GM12878 (cell line): ENCODE measurements at regions not wholly inside any gene's neighbourhood (a gene's known extent, or its start where the extent isn't known, plus 50 kb on each side); places are given as distances from the start of the nearest gene placed in this dataset.

Experiments
- ATAC-seq: fragments of 200-7000 bp; cut with Tn5 transposase; 3 replicates; pipeline ENCODE4 v1.9.1; 2020; ENCODE audit warnings: mild to moderate bottlenecking, moderate library complexity
- BruUV-seq: library from RNA; stranded (reverse); fragments of 400-500 nt; replicated peaks from 2 replicates; lab custom pipeline; 2021; lab: Mats Ljungman, UMichigan
- CTCF ChIA-PET: fragments of 300-600 bp; sonication (Branson Sonifier 250); formaldehyde crosslinking; extraction: SDS; loops from one replicate; lab custom pipeline; 2021; ENCODE audit warnings: inconsistent platforms; lab: Yijun Ruan, JAX
- POLR2A ChIA-PET: fragments of 350-600 bp; formaldehyde crosslinking; extraction: SDS; loops from one replicate; lab custom pipeline; 2021; ENCODE audit warnings: inconsistent platforms; lab: Charles Lee
- RAD21 ChIA-PET: fragments of 300-600 bp; sonication (Branson Sonifier 250); formaldehyde crosslinking; loops from one replicate; lab custom pipeline; 2023; ENCODE audit warnings: antibody characterized with exemption; ENCODE audit not compliant: unreplicated experiment; lab: Charles Lee
- SMC1A ChIA-PET: fragments of 300-600 bp; sonication (Branson Sonifier 250); formaldehyde crosslinking; loops from one replicate; lab custom pipeline; 2023; ENCODE audit not compliant: unreplicated experiment, uncharacterized antibody; lab: Charles Lee
- DNase-seq: peaks from one replicate; pipeline ENCODE4 v3.0.0-alpha.2; 2011; ENCODE audit warnings: low read depth, low spot score
- FAIRE-seq: peaks from 3 replicates; lab custom pipeline; 2011; peaks lifted over from hg19 to GRCh38; lab: Jason Lieb, UNC
- H2AFZ ChIP-seq: 2 replicates; pipeline ENCODE4 v1.6.0; 2011; ENCODE audit warnings: low read depth, low read length, control low read depth; ENCODE audit not compliant: control insufficient read depth
- H3K27ac ChIP-seq: 2 replicates; pipeline ENCODE4 v1.5.1; 2011; ENCODE audit warnings: control low read depth; ENCODE audit not compliant: control insufficient read depth, insufficient read depth
- H3K27me3 ChIP-seq, 2 experiments: replicated peaks in 1 of 2; 2 replicates each; pipeline versions ENCODE4 v1.6.0 to v1.6.1; 2011; ENCODE audit warnings: low read length in 1 of 2; ENCODE audit not compliant: control insufficient read depth in 2 of 2, insufficient read depth in 2 of 2
- H3K36me3 ChIP-seq, 2 experiments: 2 replicates each; pipeline ENCODE4 v1.5.1; 2011; ENCODE audit warnings: low read length in 1 of 2; ENCODE audit not compliant: control insufficient read depth in 2 of 2, insufficient read depth in 2 of 2
- H3K4me1 ChIP-seq: 2 replicates; pipeline ENCODE4 v1.6.1; 2011; ENCODE audit warnings: mild to moderate bottlenecking, low read length, moderate library complexity, mixed read lengths; ENCODE audit not compliant: control insufficient read depth, insufficient read depth
- H3K4me2 ChIP-seq: 2 replicates; pipeline ENCODE4 v1.6.0; 2011; ENCODE audit warnings: control low read depth; ENCODE audit not compliant: control insufficient read depth, insufficient read depth
- H3K4me3 ChIP-seq: fragments of 200-600 bp; sonication (generic); 2 replicates; pipeline ENCODE4 v1.5.1; 2016
- H3K79me2 ChIP-seq: 2 replicates; pipeline ENCODE4 v1.6.0; 2011; ENCODE audit warnings: low read length; ENCODE audit not compliant: control insufficient read depth, insufficient read depth
- H3K9ac ChIP-seq: 2 replicates; pipeline ENCODE4 v1.8.0; 2011; ENCODE audit warnings: low read length, control low read depth, mixed read lengths; ENCODE audit not compliant: control insufficient read depth, insufficient read depth
- H3K9me3 ChIP-seq: replicated peaks from 3 replicates; pipeline ENCODE4 v1.5.1; 2011; ENCODE audit warnings: mild to moderate bottlenecking, low read length; ENCODE audit not compliant: control insufficient read depth, insufficient read depth
- H4K20me1 ChIP-seq: 2 replicates; pipeline ENCODE4 v1.6.0; 2011; ENCODE audit not compliant: control insufficient read depth, insufficient read depth
- ASH2L ChIP-seq: fragments of 300-600, 200-600 bp; sonication (generic); IDR thresholded peaks from 2 replicates; pipeline ENCODE4 v1.6.1; 2017; ENCODE audit warnings: low read depth, mild to moderate bottlenecking, borderline replicate concordance
- EGR1 ChIP-seq, 2 experiments: IDR thresholded peaks; 1 replicate in 1 of 2; 2 replicates in 1 of 2; pipeline ENCODE4 v1.6.1; 2011 to 2012; ENCODE audit warnings: low read depth in 2 of 2, low read length in 2 of 2, borderline replicate concordance in 1 of 2, mild to moderate bottlenecking in 1 of 2, moderate library complexity in 1 of 2
- FOS ChIP-seq: IDR thresholded peaks from 3 replicates; pipeline ENCODE4 v1.6.1; 2011; ENCODE audit warnings: borderline replicate concordance; ENCODE audit not compliant: insufficient read length; ENCODE audit errors: extremely low read depth
- JUND ChIP-seq: IDR thresholded peaks from 2 replicates; pipeline ENCODE4 v1.6.1; 2012; ENCODE audit warnings: low read depth, mild to moderate bottlenecking, low read length, improper control_type of control experiment, moderate library complexity
- RAD21 ChIP-seq: IDR thresholded peaks from 2 replicates; pipeline ENCODE4 v1.6.1; 2011; ENCODE audit warnings: mild to moderate bottlenecking, low read depth, low read length, moderate library complexity; ENCODE audit not compliant: insufficient read depth
- SMARCA5 ChIP-seq: fragments of 450-650 bp; IDR thresholded peaks from 2 replicates; pipeline ENCODE4 v1.6.1; 2017; ENCODE audit warnings: mild to moderate bottlenecking
- SMC3 ChIP-seq: IDR thresholded peaks from 2 replicates; pipeline ENCODE4 v1.6.1; 2011; ENCODE audit warnings: low read length, improper control_type of control experiment, borderline replicate concordance
- SREBF2 ChIP-seq: IDR thresholded peaks from 2 replicates; pipeline ENCODE4 v1.6.1; 2012; ENCODE audit warnings: mild to moderate bottlenecking, low read length
- SRF ChIP-seq, 2 experiments: IDR thresholded peaks; 2 replicates each; pipeline ENCODE4 v1.6.1; 2011; ENCODE audit warnings: low read depth in 2 of 2, low read length in 2 of 2, mild to moderate bottlenecking in 1 of 2, moderate library complexity in 1 of 2
- SUPT20H ChIP-seq: IDR thresholded peaks from 2 replicates; pipeline ENCODE4 v1.6.1; 2011; ENCODE audit warnings: low read depth, mild to moderate bottlenecking, low read length, moderate library complexity, borderline replicate concordance; ENCODE audit not compliant: control insufficient read depth
- TCF3 ChIP-seq: IDR thresholded peaks from 2 replicates; pipeline ENCODE4 v1.6.1; 2012; ENCODE audit warnings: low read depth, mild to moderate bottlenecking, low read length, borderline replicate concordance; ENCODE audit not compliant: insufficient read depth
- WGBS: methylation state at CpG from one replicate; pipeline ENCODE4 v1.1.6; 2016; ENCODE audit warnings: low lambda C conversion rate; ENCODE audit not compliant: insufficient replicate concordance, insufficient coverage; ENCODE audit errors: missing lambda C conversion rate; 5-methylcytosine and 5-hydroxymethylcytosine counted together
- in situ Hi-C: fragments of 300-500 bp; cut with MboI; formaldehyde crosslinking; loops from 9 replicates; pipeline ENCODE4 v1.14.3; 2018; ENCODE audit warnings: mixed read lengths
- intact Hi-C: fragments of 100-400 bp; cut with micrococcal nuclease; formaldehyde crosslinking; loops from one replicate; pipeline ENCODE4 v1.14.2; 2022; ENCODE audit not compliant: unreplicated experiment
- TF ChIP-seq, protein P1 (sequence below): fragments of 450-650 bp; IDR thresholded peaks from 2 replicates; pipeline ENCODE4 v1.6.1; 2017; ENCODE audit warnings: mild to moderate bottlenecking
- TF ChIP-seq, protein P2 (sequence below): fragments of 450-650 bp; formaldehyde crosslinking; IDR thresholded peaks from 2 replicates; pipeline ENCODE4 v1.5.0; 2022; ENCODE audit warnings: mild to moderate bottlenecking, missing genetic modification characterization
- TF ChIP-seq, protein P3 (sequence below): IDR thresholded peaks from 2 replicates; pipeline ENCODE4 v1.6.1; 2012; ENCODE audit warnings: low read depth, low read length, improper control_type of control experiment
- TF ChIP-seq, protein P4 (sequence below): IDR thresholded peaks from 2 replicates; pipeline ENCODE4 v1.6.1; 2011; ENCODE audit warnings: borderline replicate concordance, low read depth, mild to moderate bottlenecking, moderate library complexity, mixed read lengths, low read length; ENCODE audit not compliant: insufficient read depth; ENCODE audit errors: extremely low read length

DNA sequence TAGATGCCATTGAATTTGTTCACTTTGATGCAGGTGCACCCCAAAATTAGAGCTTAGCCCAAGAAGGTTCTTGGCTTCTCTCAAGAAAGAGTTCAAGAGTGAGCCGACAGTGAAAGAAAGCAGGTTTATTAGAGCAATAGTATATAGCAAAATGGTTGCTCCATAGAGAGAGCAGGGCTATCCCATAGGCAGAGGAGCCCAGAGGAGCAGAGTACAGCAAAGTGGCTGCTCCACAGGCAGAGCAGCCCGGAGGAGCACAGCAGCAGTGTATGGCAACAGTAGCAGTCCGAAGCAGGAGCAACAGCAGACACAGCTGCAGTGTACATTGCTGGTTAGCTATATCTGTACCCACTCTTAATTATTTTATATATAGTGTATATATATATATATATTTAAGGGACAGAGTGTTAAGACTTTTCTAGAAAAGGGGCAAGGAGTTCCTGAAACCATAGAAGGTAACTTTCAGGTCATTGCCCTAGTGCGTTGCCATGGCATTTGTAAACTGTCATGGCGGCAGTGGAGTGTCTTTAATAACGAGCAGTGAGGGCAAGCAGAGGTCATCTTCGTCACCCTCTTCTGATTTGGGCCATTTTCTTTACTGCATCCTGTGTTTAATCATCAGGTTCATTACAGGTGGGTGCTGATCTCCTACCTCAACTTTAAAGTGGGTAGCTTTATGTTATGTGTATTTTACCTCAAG is 222.7 kb downstream of the CYB561 start:
- no peaks in the 10 kb centered on the region; a peak in 1 of 4 replicates for H3K27me3 ChIP-seq
- intact Hi-C loops (no loop called here), in situ Hi-C loops (no loop called here)
- no peaks in the 10 kb centered on the region for H4K20me1 ChIP-seq
- ChIA-PET SMC1A (interaction anchor here (1.1 kb wide), 1 partner anchor 11 kb away, joined by 3 read pairs; no protein-coding TSS in a partner anchor), RAD21 (no interaction called here), POLR2A (no interaction called here), CTCF (no interaction called here)
- H3K79me2 ChIP-seq = no peaks in the 10 kb centered on the region
- no peaks in the 10 kb centered on the region for H3K36me3 ChIP-seq
- TF ChIP-seq RAD21 (no peak), SMARCA5 (no peak), SMC3 (no peak), TCF3 (no peak), SUPT20H (no peak), EGR1 (IDR thresholded peaks at IDR 0.05; ENCODE audit: borderline replicate concordance in 1 of 2, low read depth in 2 of 2, low read length in 2 of 2) (no peak), SRF (IDR thresholded peaks at IDR 0.05; ENCODE audit: low read depth in 2 of 2, low read length in 2 of 2) (no peak), SREBF2 (no peak), FOS (no peak), JUND (no peak), ASH2L (no peak)
- TF ChIP-seq, protein P1, sequence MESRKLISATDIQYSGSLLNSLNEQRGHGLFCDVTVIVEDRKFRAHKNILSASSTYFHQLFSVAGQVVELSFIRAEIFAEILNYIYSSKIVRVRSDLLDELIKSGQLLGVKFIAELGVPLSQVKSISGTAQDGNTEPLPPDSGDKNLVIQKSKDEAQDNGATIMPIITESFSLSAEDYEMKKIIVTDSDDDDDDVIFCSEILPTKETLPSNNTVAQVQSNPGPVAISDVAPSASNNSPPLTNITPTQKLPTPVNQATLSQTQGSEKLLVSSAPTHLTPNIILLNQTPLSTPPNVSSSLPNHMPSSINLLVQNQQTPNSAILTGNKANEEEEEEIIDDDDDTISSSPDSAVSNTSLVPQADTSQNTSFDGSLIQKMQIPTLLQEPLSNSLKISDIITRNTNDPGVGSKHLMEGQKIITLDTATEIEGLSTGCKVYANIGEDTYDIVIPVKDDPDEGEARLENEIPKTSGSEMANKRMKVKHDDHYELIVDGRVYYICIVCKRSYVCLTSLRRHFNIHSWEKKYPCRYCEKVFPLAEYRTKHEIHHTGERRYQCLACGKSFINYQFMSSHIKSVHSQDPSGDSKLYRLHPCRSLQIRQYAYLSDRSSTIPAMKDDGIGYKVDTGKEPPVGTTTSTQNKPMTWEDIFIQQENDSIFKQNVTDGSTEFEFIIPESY = no peak
- TF ChIP-seq, protein P2, sequence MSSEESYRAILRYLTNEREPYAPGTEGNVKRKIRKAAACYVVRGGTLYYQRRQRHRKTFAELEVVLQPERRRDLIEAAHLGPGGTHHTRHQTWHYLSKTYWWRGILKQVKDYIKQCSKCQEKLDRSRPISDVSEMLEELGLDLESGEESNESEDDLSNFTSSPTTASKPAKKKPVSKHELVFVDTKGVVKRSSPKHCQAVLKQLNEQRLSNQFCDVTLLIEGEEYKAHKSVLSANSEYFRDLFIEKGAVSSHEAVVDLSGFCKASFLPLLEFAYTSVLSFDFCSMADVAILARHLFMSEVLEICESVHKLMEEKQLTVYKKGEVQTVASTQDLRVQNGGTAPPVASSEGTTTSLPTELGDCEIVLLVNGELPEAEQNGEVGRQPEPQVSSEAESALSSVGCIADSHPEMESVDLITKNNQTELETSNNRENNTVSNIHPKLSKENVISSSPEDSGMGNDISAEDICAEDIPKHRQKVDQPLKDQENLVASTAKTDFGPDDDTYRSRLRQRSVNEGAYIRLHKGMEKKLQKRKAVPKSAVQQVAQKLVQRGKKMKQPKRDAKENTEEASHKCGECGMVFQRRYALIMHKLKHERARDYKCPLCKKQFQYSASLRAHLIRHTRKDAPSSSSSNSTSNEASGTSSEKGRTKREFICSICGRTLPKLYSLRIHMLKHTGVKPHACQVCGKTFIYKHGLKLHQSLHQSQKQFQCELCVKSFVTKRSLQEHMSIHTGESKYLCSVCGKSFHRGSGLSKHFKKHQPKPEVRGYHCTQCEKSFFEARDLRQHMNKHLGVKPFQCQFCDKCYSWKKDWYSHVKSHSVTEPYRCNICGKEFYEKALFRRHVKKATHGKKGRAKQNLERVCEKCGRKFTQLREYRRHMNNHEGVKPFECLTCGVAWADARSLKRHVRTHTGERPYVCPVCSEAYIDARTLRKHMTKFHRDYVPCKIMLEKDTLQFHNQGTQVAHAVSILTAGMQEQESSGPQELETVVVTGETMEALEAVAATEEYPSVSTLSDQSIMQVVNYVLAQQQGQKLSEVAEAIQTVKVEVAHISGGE (CRISPR knock-in tag) = no peak
- TF ChIP-seq, protein P3, sequence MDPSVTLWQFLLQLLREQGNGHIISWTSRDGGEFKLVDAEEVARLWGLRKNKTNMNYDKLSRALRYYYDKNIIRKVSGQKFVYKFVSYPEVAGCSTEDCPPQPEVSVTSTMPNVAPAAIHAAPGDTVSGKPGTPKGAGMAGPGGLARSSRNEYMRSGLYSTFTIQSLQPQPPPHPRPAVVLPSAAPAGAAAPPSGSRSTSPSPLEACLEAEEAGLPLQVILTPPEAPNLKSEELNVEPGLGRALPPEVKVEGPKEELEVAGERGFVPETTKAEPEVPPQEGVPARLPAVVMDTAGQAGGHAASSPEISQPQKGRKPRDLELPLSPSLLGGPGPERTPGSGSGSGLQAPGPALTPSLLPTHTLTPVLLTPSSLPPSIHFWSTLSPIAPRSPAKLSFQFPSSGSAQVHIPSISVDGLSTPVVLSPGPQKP = no peak
- TF ChIP-seq, protein P4, sequence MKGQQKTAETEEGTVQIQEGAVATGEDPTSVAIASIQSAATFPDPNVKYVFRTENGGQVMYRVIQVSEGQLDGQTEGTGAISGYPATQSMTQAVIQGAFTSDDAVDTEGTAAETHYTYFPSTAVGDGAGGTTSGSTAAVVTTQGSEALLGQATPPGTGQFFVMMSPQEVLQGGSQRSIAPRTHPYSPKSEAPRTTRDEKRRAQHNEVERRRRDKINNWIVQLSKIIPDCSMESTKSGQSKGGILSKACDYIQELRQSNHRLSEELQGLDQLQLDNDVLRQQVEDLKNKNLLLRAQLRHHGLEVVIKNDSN = no peak
- H2AFZ ChIP-seq = no peak overlapping the region
- no peak overlapping the region for H3K4me2 ChIP-seq
- FAIRE-seq = no peak
- H3K27ac ChIP-seq = no peak overlapping the region
- H3K4me3 ChIP-seq = no peak overlapping the region
- 47% methylated on average over 7 of the region's 7 CpGs for WGBS
- BruUV-seq = no TSS peak
- H3K9me3 ChIP-seq = no peaks in the 10 kb centered on the region
- ATAC-seq = no peak
- H3K4me1 ChIP-seq = no peaks in the 10 kb centered on the region
- no peak for DNase-seq
- no peak overlapping the region for H3K9ac ChIP-seq
